Smooth muscle cell (in vitro differentiated cells): ENCODE measurements at regions not wholly inside any gene's neighbourhood (a gene's known extent, or its start where the extent isn't known, plus 50 kb on each side); places are given as distances from the start of the nearest gene placed in this dataset.

Experiments used
- DNase-seq: peaks from one replicate; lab custom pipeline; 2025; ENCODE audit not compliant: unreplicated experiment; lab: John Stamatoyannopoulos, UW
- H2AFZ ChIP-seq: fragments of 200-600 bp; sonication (generic); 2 replicates; pipeline ENCODE4 v1.6.0; 2016; ENCODE audit warnings: antibody characterized with exemption, low read depth, mild to moderate bottlenecking
- H3F3A ChIP-seq: fragments of 200-600 bp; sonication (generic); 2 replicates; pipeline ENCODE4 v1.6.0; 2017; ENCODE audit warnings: antibody characterized with exemption, low read depth
- H3K27ac ChIP-seq: fragments of 200-600 bp; sonication (generic); 2 replicates; pipeline ENCODE4 v1.5.1; 2016; ENCODE audit warnings: low read depth, mild to moderate bottlenecking
- H3K27me3 ChIP-seq: fragments of 200-600 bp; sonication (generic); 2 replicates; pipeline ENCODE4 v1.6.1; 2016; ENCODE audit warnings: low read depth, mild to moderate bottlenecking
- H3K36me3 ChIP-seq: fragments of 200-600 bp; sonication (generic); 2 replicates; pipeline ENCODE4 v1.5.1; 2016; ENCODE audit warnings: low read depth
- H3K4me1 ChIP-seq: fragments of 200-600 bp; sonication (generic); 2 replicates; pipeline ENCODE4 v1.5.1; 2016; ENCODE audit warnings: low read depth
- H3K4me2 ChIP-seq: fragments of 200-600 bp; sonication (generic); 2 replicates; pipeline ENCODE4 v1.6.0; 2016; ENCODE audit warnings: mild to moderate bottlenecking
- H3K4me3 ChIP-seq: fragments of 200-600 bp; sonication (generic); 2 replicates; pipeline ENCODE4 v1.5.1; 2016; ENCODE audit warnings: mild to moderate bottlenecking
- H3K79me2 ChIP-seq: fragments of 200-600 bp; sonication (generic); 2 replicates; pipeline ENCODE4 v1.6.0; 2016; ENCODE audit warnings: low read depth, mild to moderate bottlenecking
- H3K9ac ChIP-seq: fragments of 200-600 bp; sonication (generic); 2 replicates; pipeline ENCODE4 v1.6.0; 2016; ENCODE audit warnings: low read depth
- H3K9me3 ChIP-seq: fragments of 200-600 bp; sonication (generic); replicated peaks from 2 replicates; pipeline ENCODE4 v1.5.1; 2016; ENCODE audit warnings: low read depth
- H4K20me1 ChIP-seq: fragments of 200-600 bp; sonication (generic); 2 replicates; pipeline ENCODE4 v1.6.0; 2016; ENCODE audit warnings: low read depth
- CTCF ChIP-seq: fragments of 200-600 bp; sonication (generic); IDR thresholded peaks from 2 replicates; pipeline ENCODE4 v1.5.1; 2017; ENCODE audit warnings: borderline replicate concordance, mild to moderate bottlenecking, antibody characterized with exemption; ENCODE audit not compliant: insufficient read depth, poor library complexity, severe bottlenecking
- WGBS: methylation state at CpG from one replicate; pipeline ENCODE4 v1.1.7; 2016; ENCODE audit warnings: low lambda C conversion rate; 5-methylcytosine and 5-hydroxymethylcytosine counted together

DNA sequence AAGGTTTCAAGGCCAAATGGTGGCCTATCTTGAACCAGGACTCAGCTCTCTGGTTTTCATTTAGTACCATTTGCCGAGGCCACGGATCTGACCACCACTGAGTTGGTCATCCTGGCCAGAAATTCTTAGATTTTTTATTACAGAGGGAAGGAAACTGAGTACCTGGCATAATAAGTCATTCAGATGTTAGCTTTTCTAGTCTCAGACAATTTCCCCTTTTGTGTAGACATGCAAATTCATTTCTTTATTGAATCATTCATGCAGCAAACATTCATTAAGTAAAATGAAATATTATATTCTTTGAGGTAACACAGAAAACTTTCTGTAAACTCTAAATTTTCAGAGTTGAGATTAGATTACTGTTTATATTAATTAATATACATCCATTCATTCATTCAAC, 223.7 kb downstream of the PDCD6IP start:
- TF ChIP-seq CTCF: no peak
- H3K4me2 ChIP-seq: no peak overlapping the region
- no peak for DNase-seq
- peaks cover 76% of the 10 kb centered on the region for H3K27me3 ChIP-seq
- no peaks in the 10 kb centered on the region for H4K20me1 ChIP-seq
- no peaks in the 10 kb centered on the region for H3K36me3 ChIP-seq
- no peaks in the 10 kb centered on the region for H3K4me1 ChIP-seq
- no peak overlapping the region for H3K9ac ChIP-seq
- H3K79me2 ChIP-seq: no peaks in the 10 kb centered on the region
- no peaks in the 10 kb centered on the region for H3K9me3 ChIP-seq
- no peak overlapping the region for H2AFZ ChIP-seq
- no peak overlapping the region for H3K4me3 ChIP-seq
- no peaks in the 10 kb centered on the region for H3F3A ChIP-seq
- 95% methylated on average over 2 of the region's 2 CpGs for WGBS
- no peak overlapping the region for H3K27ac ChIP-seq

DNA sequence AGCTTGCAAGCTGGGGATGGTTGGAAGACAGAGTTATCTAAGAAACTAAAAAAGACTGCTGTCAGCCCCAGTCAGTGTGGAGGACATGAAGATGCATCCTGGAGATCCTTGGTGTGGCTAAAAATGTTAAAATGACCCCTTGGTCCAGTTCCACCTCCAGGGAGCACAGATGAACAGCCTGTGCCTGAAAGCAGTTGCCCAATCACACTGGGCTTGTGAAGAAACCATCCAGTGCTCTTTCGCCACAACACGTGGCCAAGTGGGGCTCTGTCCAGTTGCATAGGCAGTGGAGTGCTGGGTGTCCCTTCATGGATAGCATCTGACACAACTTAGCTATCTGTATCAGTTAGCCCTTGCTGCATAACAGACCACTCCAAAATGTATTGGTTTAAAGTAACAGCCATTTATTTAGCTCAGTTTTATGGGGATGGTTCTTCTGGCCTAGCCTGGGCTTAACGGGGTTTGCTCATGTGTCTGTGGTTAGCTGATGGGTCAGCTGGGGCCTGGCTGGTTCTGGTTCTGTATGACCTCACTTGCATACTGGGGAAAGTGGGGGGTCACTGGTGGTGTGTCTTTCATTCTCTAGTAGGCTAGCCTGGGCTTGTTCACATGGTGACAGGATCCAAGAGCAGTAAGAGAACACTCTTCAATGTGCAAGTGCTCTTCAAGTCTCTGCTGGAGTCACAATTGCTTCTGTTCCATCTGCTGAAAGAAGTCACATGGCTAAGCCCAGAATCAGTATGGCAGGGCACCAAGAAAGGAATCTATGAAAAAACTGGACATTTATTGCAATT, 226.2 kb downstream of the PDCD6IP start:
- H4K20me1 ChIP-seq: no peaks in the 10 kb centered on the region
- WGBS: 93% methylated on average over 3 of the region's 3 CpGs
- H3K9me3 ChIP-seq: no peaks in the 10 kb centered on the region
- no peak overlapping the region for H3K4me2 ChIP-seq
- no peak for DNase-seq
- no peaks in the 10 kb centered on the region for H3K4me1 ChIP-seq
- H3K9ac ChIP-seq: no peak overlapping the region
- no peak overlapping the region for H2AFZ ChIP-seq
- no peaks in the 10 kb centered on the region for H3F3A ChIP-seq
- H3K79me2 ChIP-seq: no peaks in the 10 kb centered on the region
- TF ChIP-seq CTCF: no peak
- no peaks in the 10 kb centered on the region for H3K36me3 ChIP-seq
- H3K4me3 ChIP-seq: no peak overlapping the region
- no peak overlapping the region for H3K27ac ChIP-seq
- H3K27me3 ChIP-seq: peaks cover 51% of the 10 kb centered on the region

GRCh38 chr3:34033839-34034238, 235.4 kb downstream of the PDCD6IP start:
- TF ChIP-seq CTCF: no peak
- Histone ChIP-seq H3K9me3 (no peaks in the 10 kb centered on the region), H2AFZ (no peak overlapping the region), H3K4me1 (no peaks in the 10 kb centered on the region), H3K36me3 (no peaks in the 10 kb centered on the region), H3K27ac (no peak overlapping the region), H4K20me1 (no peaks in the 10 kb centered on the region), H3K79me2 (no peaks in the 10 kb centered on the region), H3K4me2 (no peak overlapping the region), H3K27me3 (peaks cover 5% of the 10 kb centered on the region), H3K4me3 (no peak overlapping the region), H3K9ac (no peak overlapping the region), H3F3A (no peaks in the 10 kb centered on the region)
- WGBS: 88% methylated on average over 7 of the region's 7 CpGs
- no peak for DNase-seq

DNA sequence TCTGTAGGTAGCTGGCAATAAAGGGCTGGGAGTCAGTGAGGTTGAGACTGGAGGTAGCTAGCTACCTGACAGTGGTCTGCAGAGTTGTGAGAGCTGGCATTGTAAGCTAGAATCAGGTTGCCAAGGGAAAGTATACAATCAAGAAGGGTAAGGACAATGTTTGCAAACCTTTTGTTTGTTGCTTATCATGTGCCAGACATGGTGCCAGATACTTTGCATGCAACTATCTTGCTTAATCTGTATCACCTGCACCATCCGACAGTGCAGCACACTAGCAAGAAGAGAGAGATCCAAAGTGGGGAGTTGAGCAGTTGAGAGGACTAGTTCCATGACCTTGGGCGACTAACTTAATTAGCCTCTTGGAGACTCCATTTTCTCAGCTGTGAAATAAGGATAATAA, 236.4 kb downstream of the PDCD6IP start:
- H3K9ac ChIP-seq: no peak overlapping the region
- no peak overlapping the region for H2AFZ ChIP-seq
- no peaks in the 10 kb centered on the region for H3K36me3 ChIP-seq
- no peak for DNase-seq
- H3K4me1 ChIP-seq: no peaks in the 10 kb centered on the region
- H3K79me2 ChIP-seq: no peaks in the 10 kb centered on the region
- no peak overlapping the region for H3K4me3 ChIP-seq
- H3K27ac ChIP-seq: no peak overlapping the region
- no peak for TF ChIP-seq CTCF
- H3F3A ChIP-seq: no peaks in the 10 kb centered on the region
- WGBS: 100% methylated on average over 2 of the region's 2 CpGs
- no peaks in the 10 kb centered on the region for H3K9me3 ChIP-seq
- no peak overlapping the region for H3K4me2 ChIP-seq
- peaks cover 5% of the 10 kb centered on the region for H3K27me3 ChIP-seq
- H4K20me1 ChIP-seq: no peaks in the 10 kb centered on the region
